ENCODE measurements at regions not wholly inside any gene's neighbourhood (a gene's known extent, or its start where the extent isn't known, plus 50 kb on each side); places are given as distances from the start of the nearest gene placed in this dataset.
A peak's percentile ranks its signal among the peaks of the same experiment; 100 is the strongest.

GRCh38 chr15:69666441-69666882 is 213.8 kb downstream of the RPLP1 start:
- Histone ChIP-seq H3K9me2 (ENCODE audit: insufficient read depth, low read length) (no peaks in the 10 kb centered on the region), H3K9me3 (ENCODE audit: low read length) (no peaks in the 10 kb centered on the region), H3K4me2 (ENCODE audit: low read length) (peak overlapping the region; percentile 35), H3K4me1 (ENCODE audit: insufficient read depth, low read length, poor library complexity, severe bottlenecking) (peaks cover 13% of the 10 kb centered on the region), H2AFZ (ENCODE audit: low read length) (no peak overlapping the region), H3K79me2 (ENCODE audit: insufficient read depth, low read depth, low read length) (no peaks in the 10 kb centered on the region), H4K20me1 (ENCODE audit: insufficient read depth, low read length) (no peaks in the 10 kb centered on the region), H3K4me3 (ENCODE audit: low read depth, low read length, poor library complexity, severe bottlenecking) (no peak overlapping the region), H3K36me3 (ENCODE audit: insufficient read depth, low read length) (no peaks in the 10 kb centered on the region), H3K27ac (ENCODE audit: low read depth, low read length, poor library complexity, severe bottlenecking) (no peak overlapping the region)
- ChIA-PET CTCF (ENCODE audit: unreplicated experiment) (no interaction called here), POLR2A (interaction anchor here (0.9 kb wide), 1 partner anchor 586 kb away, joined by 3 read pairs; no protein-coding TSS in a partner anchor)
- no peak for TF ChIP-seq CTCF (conservative IDR thresholded peaks at IDR 0.05; ENCODE audit: low read length)
- no peak for TF ChIP-seq EZH2phosphoT487 (IDR thresholded peaks at IDR 0.05; ENCODE audit: borderline replicate concordance, low read depth, low read length)
- no TSS peak for BruUV-seq (replicated peaks)
- DNase-seq (ENCODE audit: low spot score): no peak
- intact Hi-C loops (cut with micrococcal nuclease; ENCODE audit: unreplicated experiment): no loop called here

DNA sequence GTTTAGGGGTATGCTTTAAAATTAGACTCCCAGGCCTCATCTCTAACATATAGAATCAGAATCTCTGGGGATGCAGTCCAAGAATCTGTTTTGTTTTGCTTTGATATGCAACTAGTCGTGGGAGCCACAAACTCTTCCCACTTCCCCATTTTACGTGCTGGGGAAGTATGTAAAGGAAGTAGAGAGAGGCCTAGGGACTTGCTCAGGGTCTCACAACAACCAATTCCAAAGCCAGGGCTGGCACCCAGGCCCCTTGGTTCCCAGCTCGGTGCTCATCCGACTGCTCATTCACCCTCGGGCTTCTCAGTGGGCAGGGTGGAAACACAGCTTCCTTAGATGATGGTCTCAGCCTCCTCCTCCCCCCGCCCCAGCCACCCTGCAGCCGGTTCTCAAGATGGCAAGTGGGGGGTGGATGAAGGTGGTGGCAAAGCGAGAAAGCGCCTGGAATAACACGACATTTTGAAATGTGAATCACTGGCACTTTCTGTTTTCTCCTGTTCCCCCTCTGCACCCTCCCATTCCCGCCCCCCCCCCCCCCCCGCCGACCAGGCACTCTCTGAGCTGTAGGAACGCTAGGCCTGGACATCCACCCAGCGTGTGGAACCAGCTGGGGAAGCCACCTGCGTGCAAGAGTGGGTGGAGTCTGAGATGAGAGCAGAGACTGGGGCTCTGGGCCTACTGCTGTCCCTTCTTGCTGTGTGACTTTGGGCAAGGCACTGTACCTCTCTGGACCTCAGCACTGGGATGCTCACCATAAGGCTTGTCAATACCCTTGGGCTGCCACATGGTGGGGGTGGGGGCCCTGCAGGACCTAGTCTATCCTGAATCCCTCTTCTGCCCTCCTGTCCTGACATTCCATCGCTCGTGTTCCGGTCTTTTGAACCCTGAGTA is 214.5 kb downstream of the RPLP1 start:
- H3K79me2 ChIP-seq (ENCODE audit: insufficient read depth, low read depth, low read length): no peaks in the 10 kb centered on the region
- no TSS peak for BruUV-seq (replicated peaks)
- TF ChIP-seq CTCF (conservative IDR thresholded peaks at IDR 0.05; ENCODE audit: low read length): no peak
- no peak for TF ChIP-seq EZH2phosphoT487 (IDR thresholded peaks at IDR 0.05; ENCODE audit: borderline replicate concordance, low read depth, low read length)
- intact Hi-C loops (cut with micrococcal nuclease; ENCODE audit: unreplicated experiment): no loop called here
- CTCF ChIA-PET (ENCODE audit: unreplicated experiment): no interaction called here
- no peaks in the 10 kb centered on the region for H4K20me1 ChIP-seq (ENCODE audit: insufficient read depth, low read length)
- H2AFZ ChIP-seq (ENCODE audit: low read length): no peak overlapping the region
- no peaks in the 10 kb centered on the region for H3K36me3 ChIP-seq (ENCODE audit: insufficient read depth, low read length)
- POLR2A ChIA-PET: interaction anchor here (0.6 to 0.9 kb wide), 2 partner anchors 373 to 587 kb away, joined by 3 to 8 read pairs; no protein-coding TSS in a partner anchor
- peak; percentile 31 for DNase-seq (ENCODE audit: low spot score)
- H3K4me3 ChIP-seq (ENCODE audit: low read depth, low read length, poor library complexity, severe bottlenecking): no peak overlapping the region
- no peaks in the 10 kb centered on the region for H3K9me2 ChIP-seq (ENCODE audit: insufficient read depth, low read length)
- H3K4me1 ChIP-seq (ENCODE audit: insufficient read depth, low read length, poor library complexity, severe bottlenecking): peaks cover 13% of the 10 kb centered on the region
- peak overlapping the region; percentile 35 for H3K4me2 ChIP-seq (ENCODE audit: low read length)
- no peak overlapping the region for H3K27ac ChIP-seq (ENCODE audit: low read depth, low read length, poor library complexity, severe bottlenecking)
- no peaks in the 10 kb centered on the region for H3K9me3 ChIP-seq (ENCODE audit: low read length)
